ENCODE measurements at regions not wholly inside any gene's neighbourhood (a gene's known extent, or its start where the extent isn't known, plus 50 kb on each side); places are given as distances from the start of the nearest gene placed in this dataset.
"Not testable (repeated sequence)": the region's sequence is repeated elsewhere in the genome, so short reads cannot be mapped to it uniquely, and the experiment has no call there.

DNA sequence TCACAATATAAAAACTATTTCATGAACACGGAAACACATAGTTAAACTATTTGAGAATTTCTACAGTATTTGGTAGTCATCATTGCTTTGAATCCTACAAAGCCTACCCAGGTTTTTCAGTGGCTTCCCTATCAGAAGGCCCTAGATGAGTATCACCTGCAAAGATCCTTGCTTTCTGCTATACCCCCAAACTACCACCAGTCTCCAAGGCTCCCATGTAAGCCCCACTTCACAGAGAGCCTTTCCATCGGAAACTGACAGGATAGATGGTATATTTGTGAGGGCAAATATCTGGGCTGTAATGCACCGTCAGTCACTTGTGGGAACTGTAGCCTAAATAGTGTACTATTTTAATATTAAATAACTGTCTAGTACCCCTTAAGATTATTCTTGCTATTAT, 674.3 kb downstream of the BRINP3 start:
- ATAC-seq (ENCODE audit: low read depth) (no peak), DNase-seq (ENCODE audit: low spot score) (no peak)
- Histone ChIP-seq H3K9me3 (ENCODE audit: severe bottlenecking) (no peaks in the 10 kb centered on the region), H3K27me3 (ENCODE audit: insufficient read depth, poor library complexity, severe bottlenecking) (no peaks in the 10 kb centered on the region), H3K4me1 (ENCODE audit: insufficient read depth, poor library complexity, severe bottlenecking) (no peaks in the 10 kb centered on the region), H3K4me3 (ENCODE audit: severe bottlenecking) (no peak overlapping the region), H3K27ac (ENCODE audit: poor library complexity, severe bottlenecking) (no peak overlapping the region), H3K36me3 (ENCODE audit: low read depth) (no peaks in the 10 kb centered on the region)
- TF ChIP-seq, protein P1, sequence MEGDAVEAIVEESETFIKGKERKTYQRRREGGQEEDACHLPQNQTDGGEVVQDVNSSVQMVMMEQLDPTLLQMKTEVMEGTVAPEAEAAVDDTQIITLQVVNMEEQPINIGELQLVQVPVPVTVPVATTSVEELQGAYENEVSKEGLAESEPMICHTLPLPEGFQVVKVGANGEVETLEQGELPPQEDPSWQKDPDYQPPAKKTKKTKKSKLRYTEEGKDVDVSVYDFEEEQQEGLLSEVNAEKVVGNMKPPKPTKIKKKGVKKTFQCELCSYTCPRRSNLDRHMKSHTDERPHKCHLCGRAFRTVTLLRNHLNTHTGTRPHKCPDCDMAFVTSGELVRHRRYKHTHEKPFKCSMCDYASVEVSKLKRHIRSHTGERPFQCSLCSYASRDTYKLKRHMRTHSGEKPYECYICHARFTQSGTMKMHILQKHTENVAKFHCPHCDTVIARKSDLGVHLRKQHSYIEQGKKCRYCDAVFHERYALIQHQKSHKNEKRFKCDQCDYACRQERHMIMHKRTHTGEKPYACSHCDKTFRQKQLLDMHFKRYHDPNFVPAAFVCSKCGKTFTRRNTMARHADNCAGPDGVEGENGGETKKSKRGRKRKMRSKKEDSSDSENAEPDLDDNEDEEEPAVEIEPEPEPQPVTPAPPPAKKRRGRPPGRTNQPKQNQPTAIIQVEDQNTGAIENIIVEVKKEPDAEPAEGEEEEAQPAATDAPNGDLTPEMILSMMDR (IDR thresholded peaks at IDR 0.05; ENCODE audit: poor library complexity, severe bottlenecking), result no peak

DNA sequence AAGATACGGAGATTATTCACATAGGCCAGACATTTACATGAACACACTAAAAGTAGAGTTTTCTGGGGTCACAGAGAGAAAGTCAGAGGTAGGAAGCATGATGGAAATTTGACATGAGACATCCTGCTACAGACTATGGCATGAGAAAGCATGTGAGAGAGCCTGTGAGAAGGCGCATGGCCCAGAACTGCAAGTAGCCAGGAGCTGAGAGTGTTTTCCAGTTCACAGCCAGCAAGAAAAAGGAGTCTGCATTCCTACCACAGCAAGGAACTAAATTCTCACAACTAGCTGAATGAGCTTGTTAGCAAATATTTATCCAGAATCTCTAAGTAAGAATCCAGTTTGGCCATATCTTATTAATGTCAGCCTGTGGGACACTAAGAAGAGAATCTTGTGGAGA, 673.3 kb downstream of the BRINP3 start:
- no peak for ATAC-seq (ENCODE audit: low read depth)
- H3K9me3 ChIP-seq (ENCODE audit: severe bottlenecking), result no peaks in the 10 kb centered on the region
- H3K27ac ChIP-seq (ENCODE audit: poor library complexity, severe bottlenecking), result no peak overlapping the region
- TF ChIP-seq, protein P1 (IDR thresholded peaks at IDR 0.05; ENCODE audit: poor library complexity, severe bottlenecking), result no peak
- no peaks in the 10 kb centered on the region for H3K27me3 ChIP-seq (ENCODE audit: insufficient read depth, poor library complexity, severe bottlenecking)
- no peaks in the 10 kb centered on the region for H3K4me1 ChIP-seq (ENCODE audit: insufficient read depth, poor library complexity, severe bottlenecking)
- H3K36me3 ChIP-seq (ENCODE audit: low read depth), result no peaks in the 10 kb centered on the region
- no peak for DNase-seq (ENCODE audit: low spot score)
- no peak overlapping the region for H3K4me3 ChIP-seq (ENCODE audit: severe bottlenecking)

DNA sequence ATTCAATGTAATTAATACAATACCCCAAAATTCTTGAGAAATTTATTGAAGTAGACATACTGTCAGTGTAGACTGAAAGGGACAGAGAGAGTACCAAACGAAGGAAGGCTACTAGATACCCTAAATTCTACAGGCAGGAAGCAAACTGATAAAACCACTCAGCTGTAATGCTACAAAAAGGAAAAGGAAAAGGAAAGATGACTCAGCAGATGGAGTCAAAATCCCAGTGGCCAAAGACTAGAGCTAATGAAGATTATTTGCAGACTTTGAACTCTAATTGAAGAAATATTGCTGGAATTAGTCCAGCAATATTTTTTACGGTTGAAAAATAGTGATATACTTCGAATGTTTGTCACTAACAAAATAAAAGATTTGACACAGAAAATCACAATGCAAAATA, 671.9 kb downstream of the BRINP3 start:
- TF ChIP-seq, protein P1 (IDR thresholded peaks at IDR 0.05; ENCODE audit: poor library complexity, severe bottlenecking), result no peak
- ATAC-seq (ENCODE audit: low read depth) (no peak), DNase-seq (ENCODE audit: low spot score) (no peak)
- H3K27ac ChIP-seq (ENCODE audit: poor library complexity, severe bottlenecking), result no peak overlapping the region
- H3K4me1 ChIP-seq (ENCODE audit: insufficient read depth, poor library complexity, severe bottlenecking), result no peaks in the 10 kb centered on the region
- H3K27me3 ChIP-seq (ENCODE audit: insufficient read depth, poor library complexity, severe bottlenecking), result no peaks in the 10 kb centered on the region
- H3K36me3 ChIP-seq (ENCODE audit: low read depth), result no peaks in the 10 kb centered on the region
- no peaks in the 10 kb centered on the region for H3K9me3 ChIP-seq (ENCODE audit: severe bottlenecking)
- no peak overlapping the region for H3K4me3 ChIP-seq (ENCODE audit: severe bottlenecking)

DNA sequence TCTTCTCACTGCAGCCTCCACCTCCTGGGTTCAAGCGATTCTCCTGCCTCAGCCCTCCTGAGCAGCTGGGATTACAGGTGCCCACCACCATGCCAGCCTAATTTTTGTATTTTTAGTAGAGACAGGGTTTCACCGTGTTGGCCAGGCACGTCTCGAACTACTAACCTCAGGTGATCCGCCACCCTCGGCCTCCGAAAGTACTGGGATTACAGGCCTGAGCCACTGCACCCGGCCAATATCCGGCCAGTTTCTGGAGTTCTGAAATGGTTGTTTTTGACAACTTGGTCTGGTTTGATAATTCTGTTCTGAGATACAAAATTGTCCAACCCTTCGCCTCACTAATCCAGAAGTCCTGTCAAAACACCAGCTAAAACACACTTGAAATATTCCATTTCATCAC, 667.0 kb downstream of the BRINP3 start:
- not testable (repeated sequence) for DNase-seq (ENCODE audit: low spot score); H3K27ac ChIP-seq (ENCODE audit: poor library complexity, severe bottlenecking); H3K4me1 ChIP-seq (ENCODE audit: insufficient read depth, poor library complexity, severe bottlenecking); H3K36me3 ChIP-seq (ENCODE audit: low read depth); H3K9me3 ChIP-seq (ENCODE audit: severe bottlenecking); H3K27me3 ChIP-seq (ENCODE audit: insufficient read depth, poor library complexity, severe bottlenecking); H3K4me3 ChIP-seq (ENCODE audit: severe bottlenecking); ATAC-seq (ENCODE audit: low read depth)

DNA sequence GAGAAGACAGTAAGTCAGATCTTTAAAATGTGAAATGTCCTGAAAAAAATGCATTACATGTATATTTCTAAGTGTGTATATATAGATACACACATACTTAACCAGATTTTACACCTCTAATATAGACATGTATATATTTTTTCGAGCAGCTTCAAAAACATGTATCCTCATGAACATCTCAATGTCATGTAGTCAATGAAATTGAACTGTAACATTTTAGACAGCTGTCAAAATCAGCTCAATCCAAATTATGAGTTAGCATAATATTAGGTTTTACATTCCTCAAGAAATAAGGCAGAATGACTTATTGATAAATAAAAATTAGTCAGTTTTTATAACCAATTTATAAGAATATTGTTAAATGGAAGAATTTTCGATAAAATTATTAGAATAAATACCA, 665.7 kb downstream of the BRINP3 start:
- TF ChIP-seq, protein P1 (IDR thresholded peaks at IDR 0.05; ENCODE audit: poor library complexity, severe bottlenecking), result no peak
- Histone ChIP-seq H3K36me3 (ENCODE audit: low read depth) (no peaks in the 10 kb centered on the region), H3K9me3 (ENCODE audit: severe bottlenecking) (no peaks in the 10 kb centered on the region), H3K27me3 (ENCODE audit: insufficient read depth, poor library complexity, severe bottlenecking) (peaks cover 5% of the 10 kb centered on the region), H3K27ac (ENCODE audit: poor library complexity, severe bottlenecking) (no peak overlapping the region), H3K4me1 (ENCODE audit: insufficient read depth, poor library complexity, severe bottlenecking) (no peaks in the 10 kb centered on the region), H3K4me3 (ENCODE audit: severe bottlenecking) (no peak overlapping the region)
- DNase-seq (ENCODE audit: low spot score) (no peak), ATAC-seq (ENCODE audit: low read depth) (no peak)
